ENCODE measurements at regions not wholly inside any gene's neighbourhood (a gene's known extent, or its start where the extent isn't known, plus 50 kb on each side); places are given as distances from the start of the nearest gene placed in this dataset.

DNA sequence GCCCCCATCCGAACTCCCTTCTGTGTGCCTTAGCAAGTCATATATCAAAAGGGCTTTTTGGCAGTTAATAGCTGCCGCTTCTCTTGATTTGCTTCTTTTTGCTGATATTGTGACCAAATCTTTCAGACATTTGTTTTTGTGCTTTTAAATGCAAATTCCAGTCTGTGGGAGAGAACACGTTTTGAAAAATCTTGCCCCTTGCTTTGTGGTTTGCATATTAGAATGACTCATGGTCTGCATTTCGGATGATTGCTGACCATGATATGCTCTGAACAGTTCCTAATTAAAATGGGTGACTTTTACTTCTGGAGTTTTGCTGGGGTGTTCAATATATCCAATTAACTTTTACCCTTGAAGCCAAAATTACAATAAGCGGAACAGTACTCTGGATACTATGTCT is 58.2 kb upstream of the ST6GAL2 start:
- no peak overlapping the region for H3K4me2 ChIP-seq (replicated peaks; ENCODE audit: extremely low read depth, low read length, poor library complexity, severe bottlenecking)
- TF ChIP-seq, protein P1, sequence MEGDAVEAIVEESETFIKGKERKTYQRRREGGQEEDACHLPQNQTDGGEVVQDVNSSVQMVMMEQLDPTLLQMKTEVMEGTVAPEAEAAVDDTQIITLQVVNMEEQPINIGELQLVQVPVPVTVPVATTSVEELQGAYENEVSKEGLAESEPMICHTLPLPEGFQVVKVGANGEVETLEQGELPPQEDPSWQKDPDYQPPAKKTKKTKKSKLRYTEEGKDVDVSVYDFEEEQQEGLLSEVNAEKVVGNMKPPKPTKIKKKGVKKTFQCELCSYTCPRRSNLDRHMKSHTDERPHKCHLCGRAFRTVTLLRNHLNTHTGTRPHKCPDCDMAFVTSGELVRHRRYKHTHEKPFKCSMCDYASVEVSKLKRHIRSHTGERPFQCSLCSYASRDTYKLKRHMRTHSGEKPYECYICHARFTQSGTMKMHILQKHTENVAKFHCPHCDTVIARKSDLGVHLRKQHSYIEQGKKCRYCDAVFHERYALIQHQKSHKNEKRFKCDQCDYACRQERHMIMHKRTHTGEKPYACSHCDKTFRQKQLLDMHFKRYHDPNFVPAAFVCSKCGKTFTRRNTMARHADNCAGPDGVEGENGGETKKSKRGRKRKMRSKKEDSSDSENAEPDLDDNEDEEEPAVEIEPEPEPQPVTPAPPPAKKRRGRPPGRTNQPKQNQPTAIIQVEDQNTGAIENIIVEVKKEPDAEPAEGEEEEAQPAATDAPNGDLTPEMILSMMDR (IDR thresholded peaks at IDR 0.05): no peak
- peaks cover 0 to 8% (median 5%) of the 10 kb centered on the region in 7 donors for H3K9me3 Mint-ChIP-seq
- intact Hi-C loops (cut with micrococcal nuclease): no loop called here
- H3K79me2 ChIP-seq (ENCODE audit: insufficient read depth, low read length): no peaks in the 10 kb centered on the region
- H3K36me3 ChIP-seq (replicated peaks in 1 of 2; ENCODE audit: control insufficient read depth in 1 of 2, insufficient read depth in 2 of 2, low read length in 2 of 2): no peaks in the 10 kb centered on the region
- H3K4me3 ChIP-seq (replicated peaks in 1 of 3; ENCODE audit: low read depth in 2 of 3, low read length in 3 of 3): no peak overlapping the region
- no peak overlapping the region for H3K4me3 Mint-ChIP-seq
- H3K4me1 Mint-ChIP-seq: no peaks in the 10 kb centered on the region
- H4K20me1 ChIP-seq (ENCODE audit: insufficient read depth, low read length): no peaks in the 10 kb centered on the region
- no peak overlapping the region for H3K27ac ChIP-seq (ENCODE audit: low read depth in 1 of 2, low read length in 2 of 2)
- no peak overlapping the region for H3K27ac Mint-ChIP-seq
- H3K9ac ChIP-seq (ENCODE audit: insufficient read depth, low read length, poor library complexity, severe bottlenecking): no peak overlapping the region
- no peaks in the 10 kb centered on the region for H3K27me3 Mint-ChIP-seq (ENCODE audit: low read depth in 3 of 3)
- WGBS (ENCODE audit: insufficient coverage): 83% methylated on average over 1 of the region's 5 CpGs
- no peaks in the 10 kb centered on the region for H3K36me3 Mint-ChIP-seq
- peaks cover 0 to 5% of the 10 kb centered on the region in 2 donors for H3K9me3 ChIP-seq (replicated peaks in 1 of 2; ENCODE audit: control insufficient read depth in 1 of 2, insufficient read depth in 1 of 2, low read length in 2 of 2)
- no peak overlapping the region for H2AFZ ChIP-seq (ENCODE audit: insufficient read depth, low read depth, low read length, poor library complexity, severe bottlenecking)
- no peaks in the 10 kb centered on the region for H3K27me3 ChIP-seq (ENCODE audit: control insufficient read depth in 2 of 2, insufficient read depth in 2 of 2, low read length in 2 of 2)
- no peaks in the 10 kb centered on the region for H3K4me1 ChIP-seq (ENCODE audit: control insufficient read depth in 1 of 2, insufficient read depth in 2 of 2, low read length in 2 of 2)
- DNase-seq: no peak

DNA sequence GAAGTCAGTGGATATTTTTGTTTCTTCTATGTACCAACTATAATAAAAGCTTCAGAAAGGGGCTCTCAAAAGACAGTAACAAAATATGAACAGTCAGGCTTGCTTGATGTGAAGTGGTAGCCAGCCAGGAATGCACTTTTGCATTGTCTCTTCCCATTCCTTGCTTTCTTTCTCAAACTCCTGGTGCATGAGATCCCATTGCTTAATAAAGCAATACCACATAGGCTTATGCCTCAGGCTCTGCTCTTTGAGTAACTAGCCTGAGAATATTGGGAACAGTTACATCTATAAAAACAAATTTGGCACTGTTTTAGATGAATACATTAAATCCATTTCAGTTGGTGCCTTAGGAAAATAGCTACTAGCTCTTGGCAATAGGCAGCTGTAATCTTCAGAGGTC is 62.6 kb upstream of the ST6GAL2 start:
- Mint-ChIP-seq H3K9me3 (peaks cover 0 to 10% (median 4%) of the 10 kb centered on the region in 7 donors), H3K4me1 (no peaks in the 10 kb centered on the region), H3K36me3 (no peaks in the 10 kb centered on the region), H3K4me3 (no peak overlapping the region), H3K27me3 (ENCODE audit: low read depth in 3 of 3) (peaks cover 0 to 2% (median 0%) of the 10 kb centered on the region in 3 donors), H3K27ac (no peak overlapping the region)
- Histone ChIP-seq H3K9me3 (replicated peaks in 1 of 2; ENCODE audit: control insufficient read depth in 1 of 2, insufficient read depth in 1 of 2, low read length in 2 of 2) (peaks cover 0 to 5% of the 10 kb centered on the region in 2 donors), H3K4me2 (replicated peaks; ENCODE audit: extremely low read depth, low read length, poor library complexity, severe bottlenecking) (no peak overlapping the region), H3K9ac (ENCODE audit: insufficient read depth, low read length, poor library complexity, severe bottlenecking) (no peak overlapping the region), H3K27me3 (ENCODE audit: control insufficient read depth in 2 of 2, insufficient read depth in 2 of 2, low read length in 2 of 2) (no peaks in the 10 kb centered on the region), H3K4me1 (ENCODE audit: control insufficient read depth in 1 of 2, insufficient read depth in 2 of 2, low read length in 2 of 2) (no peaks in the 10 kb centered on the region), H3K36me3 (replicated peaks in 1 of 2; ENCODE audit: control insufficient read depth in 1 of 2, insufficient read depth in 2 of 2, low read length in 2 of 2) (no peaks in the 10 kb centered on the region), H3K4me3 (replicated peaks in 1 of 3; ENCODE audit: low read depth in 2 of 3, low read length in 3 of 3) (no peak overlapping the region), H3K79me2 (ENCODE audit: insufficient read depth, low read length) (no peaks in the 10 kb centered on the region), H3K27ac (ENCODE audit: low read depth in 1 of 2, low read length in 2 of 2) (no peak overlapping the region), H2AFZ (ENCODE audit: insufficient read depth, low read depth, low read length, poor library complexity, severe bottlenecking) (no peak overlapping the region), H4K20me1 (ENCODE audit: insufficient read depth, low read length) (no peaks in the 10 kb centered on the region)
- intact Hi-C loops (cut with micrococcal nuclease): no loop called here
- TF ChIP-seq, protein P1 (IDR thresholded peaks at IDR 0.05): no peak
- no peak for DNase-seq

All from CD14-positive monocyte (primary cell).